ENCODE measurements at regions not wholly inside any gene's neighbourhood (a gene's known extent, or its start where the extent isn't known, plus 50 kb on each side); places are given as distances from the start of the nearest gene placed in this dataset.
A peak's percentile ranks its signal among the peaks of the same experiment; 100 is the strongest.
"Not testable (repeated sequence)": the region's sequence is repeated elsewhere in the genome, so short reads cannot be mapped to it uniquely, and the experiment has no call there.

GRCh38 chr6:105676857-105677256 lies 274.0 kb upstream of the PREP start:
- FAIRE-seq (no peak), DNase-seq (ENCODE audit: insufficient read length, low spot score) (no peak)
- TF ChIP-seq TAF1 (IDR thresholded peaks at IDR 0.05; ENCODE audit: low read depth, low read length), result no peak
- no peak for TF ChIP-seq POLR2A (IDR thresholded peaks at IDR 0.05; ENCODE audit: low read depth, low read length)
- no peak for TF ChIP-seq SPI1 (IDR thresholded peaks at IDR 0.05; ENCODE audit: low read depth, low read length)
- no peak for TF ChIP-seq PAX5 (IDR thresholded peaks at IDR 0.05; ENCODE audit: insufficient read depth, low read length, severe bottlenecking)
- no peak for TF ChIP-seq POLR2AphosphoS5 (IDR thresholded peaks at IDR 0.05; ENCODE audit: low read depth, low read length)
- no peak for TF ChIP-seq POU2F2 (IDR thresholded peaks at IDR 0.05; ENCODE audit: low read depth, low read length)

- DNase-seq (ENCODE audit: insufficient read length, low spot score), result peak; percentile 5
- no peak for FAIRE-seq
- TF ChIP-seq SPI1 (IDR thresholded peaks at IDR 0.05; ENCODE audit: low read depth, low read length) (no peak), TAF1 (IDR thresholded peaks at IDR 0.05; ENCODE audit: low read depth, low read length) (no peak), PAX5 (IDR thresholded peaks at IDR 0.05; ENCODE audit: insufficient read depth, low read length, severe bottlenecking) (no peak), POLR2AphosphoS5 (IDR thresholded peaks at IDR 0.05; ENCODE audit: low read depth, low read length) (no peak), POU2F2 (IDR thresholded peaks at IDR 0.05; ENCODE audit: low read depth, low read length) (no peak), POLR2A (IDR thresholded peaks at IDR 0.05; ENCODE audit: low read depth, low read length) (no peak)
Observed at GRCh38 chr6:105675715-105676397, 273.0 kb upstream of the PREP start.

- FAIRE-seq; DNase-seq (ENCODE audit: insufficient read length, low spot score): not testable (repeated sequence)
Observed at GRCh38 chr6:105672856-105673538, 270.1 kb upstream of the PREP start.

- TF ChIP-seq POLR2A (IDR thresholded peaks at IDR 0.05; ENCODE audit: low read depth, low read length) (no peak), SPI1 (IDR thresholded peaks at IDR 0.05; ENCODE audit: low read depth, low read length) (no peak), TAF1 (IDR thresholded peaks at IDR 0.05; ENCODE audit: low read depth, low read length) (no peak), POU2F2 (IDR thresholded peaks at IDR 0.05; ENCODE audit: low read depth, low read length) (no peak)
- DNase-seq (ENCODE audit: insufficient read length, low spot score), result no peak
- FAIRE-seq, result no peak
Observed at GRCh38 chr6:105669232-105669631, 266.4 kb upstream of the PREP start.

- DNase-seq (ENCODE audit: insufficient read length, low spot score) (no peak), FAIRE-seq (no peak)
- TF ChIP-seq POU2F2 (IDR thresholded peaks at IDR 0.05; ENCODE audit: low read depth, low read length) (no peak), POLR2A (IDR thresholded peaks at IDR 0.05; ENCODE audit: low read depth, low read length) (no peak), SPI1 (IDR thresholded peaks at IDR 0.05; ENCODE audit: low read depth, low read length) (no peak), TAF1 (IDR thresholded peaks at IDR 0.05; ENCODE audit: low read depth, low read length) (no peak), POLR2AphosphoS5 (IDR thresholded peaks at IDR 0.05; ENCODE audit: low read depth, low read length) (no peak), PAX5 (IDR thresholded peaks at IDR 0.05; ENCODE audit: insufficient read depth, low read length, severe bottlenecking) (no peak)
Observed at GRCh38 chr6:105667056-105667455, 264.2 kb upstream of the PREP start.

GRCh38 chr6:105664931-105665330 lies 262.0 kb upstream of the PREP start:
- FAIRE-seq, result no peak
- DNase-seq (ENCODE audit: insufficient read length, low spot score), result no peak
- TF ChIP-seq TAF1 (IDR thresholded peaks at IDR 0.05; ENCODE audit: low read depth, low read length) (no peak), SPI1 (IDR thresholded peaks at IDR 0.05; ENCODE audit: low read depth, low read length) (no peak), POLR2A (IDR thresholded peaks at IDR 0.05; ENCODE audit: low read depth, low read length) (no peak)

GRCh38 chr6:105651969-105652368 lies 249.1 kb upstream of the PREP start:
- TF ChIP-seq PAX5 (IDR thresholded peaks at IDR 0.05; ENCODE audit: insufficient read depth, low read length, severe bottlenecking) (no peak), POLR2A (IDR thresholded peaks at IDR 0.05; ENCODE audit: low read depth, low read length) (no peak), SPI1 (IDR thresholded peaks at IDR 0.05; ENCODE audit: low read depth, low read length) (no peak), POU2F2 (IDR thresholded peaks at IDR 0.05; ENCODE audit: low read depth, low read length) (no peak), POLR2AphosphoS5 (IDR thresholded peaks at IDR 0.05; ENCODE audit: low read depth, low read length) (no peak), TAF1 (IDR thresholded peaks at IDR 0.05; ENCODE audit: low read depth, low read length) (no peak)
- no peak for DNase-seq (ENCODE audit: insufficient read length, low spot score)
- FAIRE-seq, result no peak

GRCh38 chr6:105650347-105650746 lies 247.5 kb upstream of the PREP start:
- DNase-seq (ENCODE audit: insufficient read length, low spot score) (no peak), FAIRE-seq (no peak)
- TF ChIP-seq PAX5 (IDR thresholded peaks at IDR 0.05; ENCODE audit: insufficient read depth, low read length, severe bottlenecking), result no peak
- TF ChIP-seq POLR2AphosphoS5 (IDR thresholded peaks at IDR 0.05; ENCODE audit: low read depth, low read length), result no peak
- no peak for TF ChIP-seq SPI1 (IDR thresholded peaks at IDR 0.05; ENCODE audit: low read depth, low read length)
- no peak for TF ChIP-seq TAF1 (IDR thresholded peaks at IDR 0.05; ENCODE audit: low read depth, low read length)
- TF ChIP-seq POLR2A (IDR thresholded peaks at IDR 0.05; ENCODE audit: low read depth, low read length), result no peak
- no peak for TF ChIP-seq POU2F2 (IDR thresholded peaks at IDR 0.05; ENCODE audit: low read depth, low read length)

GRCh38 chr6:105649192-105649591 lies 246.3 kb upstream of the PREP start:
- DNase-seq (ENCODE audit: insufficient read length, low spot score), result no peak
- TF ChIP-seq TAF1 (IDR thresholded peaks at IDR 0.05; ENCODE audit: low read depth, low read length) (no peak), PAX5 (IDR thresholded peaks at IDR 0.05; ENCODE audit: insufficient read depth, low read length, severe bottlenecking) (no peak), POLR2A (IDR thresholded peaks at IDR 0.05; ENCODE audit: low read depth, low read length) (no peak), POU2F2 (IDR thresholded peaks at IDR 0.05; ENCODE audit: low read depth, low read length) (no peak), POLR2AphosphoS5 (IDR thresholded peaks at IDR 0.05; ENCODE audit: low read depth, low read length) (no peak), SPI1 (IDR thresholded peaks at IDR 0.05; ENCODE audit: low read depth, low read length) (no peak)
- FAIRE-seq, result peak; percentile 9

- TF ChIP-seq POLR2A (IDR thresholded peaks at IDR 0.05; ENCODE audit: low read depth, low read length) (no peak), TAF1 (IDR thresholded peaks at IDR 0.05; ENCODE audit: low read depth, low read length) (no peak), SPI1 (IDR thresholded peaks at IDR 0.05; ENCODE audit: low read depth, low read length) (no peak), PAX5 (IDR thresholded peaks at IDR 0.05; ENCODE audit: insufficient read depth, low read length, severe bottlenecking) (no peak), POU2F2 (IDR thresholded peaks at IDR 0.05; ENCODE audit: low read depth, low read length) (no peak), POLR2AphosphoS5 (IDR thresholded peaks at IDR 0.05; ENCODE audit: low read depth, low read length) (no peak)
- FAIRE-seq (no peak), DNase-seq (ENCODE audit: insufficient read length, low spot score) (no peak)
Observed at GRCh38 chr6:105648276-105648675, 245.4 kb upstream of the PREP start.

Data from GM12891 (cell line).